HG03066 (cell line): ENCODE measurements at regions not wholly inside any gene's neighbourhood (a gene's known extent, or its start where the extent isn't known, plus 50 kb on each side); places are given as distances from the start of the nearest gene placed in this dataset.

Experiments used
- ATAC-seq: cut with Tn5 transposase; IDR thresholded peaks from one replicate; pipeline ENCODE4 v1.9.1; 2021; ENCODE audit warnings: low read depth; ENCODE audit not compliant: unreplicated experiment

DNA sequence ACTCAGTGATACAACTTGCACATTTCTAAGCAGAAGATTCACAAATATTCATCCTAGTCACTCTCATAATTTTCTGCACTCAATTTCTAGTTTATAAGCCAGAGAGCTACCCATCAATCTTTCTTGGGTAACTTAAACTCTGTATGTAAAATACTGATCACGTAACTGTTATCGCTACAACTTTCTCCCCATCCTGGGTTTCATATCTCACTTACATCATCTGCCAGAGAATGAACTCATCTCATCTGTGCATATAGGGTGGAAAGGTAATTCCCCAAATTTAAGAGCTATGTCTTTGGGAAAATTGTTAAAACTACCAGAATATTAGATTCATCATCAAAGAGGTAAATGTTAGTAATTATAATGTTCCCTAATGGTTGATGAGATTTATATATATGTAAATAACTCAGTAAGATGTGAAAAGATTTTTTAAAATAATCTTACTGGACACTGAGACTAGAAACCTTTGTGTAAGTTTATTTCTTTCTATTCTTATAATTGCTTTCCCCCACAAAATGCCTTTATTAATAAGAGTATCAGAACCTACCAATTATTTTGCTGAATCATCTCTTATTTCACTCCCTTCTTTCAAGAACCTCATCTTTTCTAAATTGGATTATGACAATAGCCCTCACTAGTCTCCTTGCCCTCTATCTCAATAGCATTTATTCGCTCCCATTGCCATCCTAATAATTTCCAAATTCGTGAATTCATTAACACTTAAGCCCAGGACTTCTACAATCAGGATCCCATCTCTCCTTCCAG lies 729.0 kb downstream of the EPHA4 start:
- no peak for ATAC-seq

DNA sequence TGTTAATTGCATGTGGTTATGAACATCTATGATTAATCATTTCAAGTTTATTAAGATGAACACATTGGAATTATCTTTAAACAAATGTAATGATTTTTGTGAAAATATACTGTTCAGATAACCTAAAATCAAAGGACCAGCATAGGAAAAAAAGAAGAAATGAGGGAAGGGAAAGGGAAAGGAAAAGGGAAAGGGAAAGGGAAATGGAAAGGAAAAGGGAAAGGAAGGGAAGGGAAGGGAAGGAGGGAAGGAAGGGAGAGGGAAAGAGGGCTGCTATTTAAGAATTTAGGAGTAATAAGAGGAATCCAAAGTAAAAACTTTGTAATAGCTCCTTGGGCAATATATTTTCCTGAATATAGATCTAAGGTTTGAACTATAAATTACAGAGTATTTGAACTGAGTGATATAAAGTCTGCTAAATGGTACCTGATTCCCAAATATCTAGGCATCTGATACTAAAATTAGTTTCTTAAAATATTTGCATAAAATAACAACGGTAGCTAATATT lies 726.3 kb downstream of the EPHA4 start:
- no peak for ATAC-seq

DNA sequence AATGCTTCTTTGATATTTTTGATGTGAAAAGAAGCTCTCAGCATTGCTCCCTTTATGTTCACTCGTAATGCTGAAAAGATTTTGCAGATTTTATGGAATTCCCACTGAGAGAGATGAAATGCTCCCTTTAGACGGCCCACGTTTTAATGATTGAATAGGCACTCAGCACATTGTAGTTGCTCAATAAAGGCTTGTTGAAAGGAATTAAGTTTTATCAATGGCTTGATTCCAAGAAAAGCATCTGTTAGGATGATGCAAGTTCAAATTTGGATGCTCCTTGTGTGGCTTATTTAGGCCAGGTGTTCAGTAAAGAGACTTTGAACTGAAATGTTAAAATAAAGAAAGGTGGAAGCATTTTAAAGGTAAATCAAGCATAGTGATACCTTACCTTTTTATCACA lies 725.1 kb downstream of the EPHA4 start:
- no peak for ATAC-seq

DNA sequence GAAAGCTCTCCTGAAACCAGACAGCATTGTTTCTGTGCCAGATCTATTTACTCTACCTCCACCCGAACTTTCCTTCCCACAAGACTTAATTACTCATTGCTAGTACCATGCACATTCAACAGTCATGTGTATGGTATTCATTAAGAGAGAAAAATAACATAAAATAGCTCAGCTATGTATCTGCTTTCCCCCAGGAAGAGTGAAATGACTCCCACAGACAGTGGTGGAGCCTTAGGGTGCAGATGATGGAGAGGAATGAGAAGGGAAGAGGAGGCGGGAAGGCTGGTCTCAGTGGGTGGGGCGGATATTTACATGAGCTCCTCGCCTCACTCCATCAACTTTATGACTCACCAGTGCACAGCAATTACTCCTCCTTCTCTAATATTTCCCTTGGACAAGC lies 724.5 kb downstream of the EPHA4 start:
- no peak for ATAC-seq

DNA sequence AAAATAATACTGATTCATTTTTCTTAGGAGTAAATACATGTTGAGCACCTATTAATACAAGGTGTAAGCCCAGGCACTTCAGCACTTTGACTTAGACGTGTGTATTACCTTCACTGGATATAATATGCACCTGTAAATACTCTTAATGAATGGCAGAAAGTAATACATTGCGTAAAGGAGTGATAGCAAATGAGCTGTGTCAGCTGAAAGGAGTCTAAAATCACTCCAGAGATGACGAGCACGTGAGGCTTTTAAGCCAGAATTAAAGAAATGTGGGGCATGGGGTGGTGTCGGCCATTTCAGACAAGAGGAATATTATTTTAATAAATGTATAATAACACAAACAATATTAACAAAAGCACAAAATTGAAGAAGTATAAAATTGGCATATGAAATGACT lies 722.7 kb downstream of the EPHA4 start:
- ATAC-seq, result no peak

DNA sequence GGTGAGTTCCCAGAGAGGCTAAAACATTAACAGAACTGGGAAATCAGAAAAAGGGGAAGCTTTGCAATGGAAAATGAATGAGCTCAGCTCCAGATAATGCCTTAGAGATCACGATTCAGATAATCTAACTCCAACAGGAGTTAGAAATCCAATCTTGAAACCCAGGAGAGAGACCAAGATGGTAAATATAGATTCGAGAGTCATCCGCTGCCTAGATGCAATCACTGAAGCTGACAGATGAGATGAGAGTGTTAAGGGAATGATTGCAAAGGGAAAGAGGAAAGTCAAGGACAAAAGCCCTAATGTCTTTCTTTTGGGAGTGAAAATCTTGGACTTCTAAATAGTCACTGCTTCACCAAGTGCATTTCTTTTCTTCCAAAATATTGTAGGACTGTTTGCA lies 722.0 kb downstream of the EPHA4 start:
- ATAC-seq, result no peak

DNA sequence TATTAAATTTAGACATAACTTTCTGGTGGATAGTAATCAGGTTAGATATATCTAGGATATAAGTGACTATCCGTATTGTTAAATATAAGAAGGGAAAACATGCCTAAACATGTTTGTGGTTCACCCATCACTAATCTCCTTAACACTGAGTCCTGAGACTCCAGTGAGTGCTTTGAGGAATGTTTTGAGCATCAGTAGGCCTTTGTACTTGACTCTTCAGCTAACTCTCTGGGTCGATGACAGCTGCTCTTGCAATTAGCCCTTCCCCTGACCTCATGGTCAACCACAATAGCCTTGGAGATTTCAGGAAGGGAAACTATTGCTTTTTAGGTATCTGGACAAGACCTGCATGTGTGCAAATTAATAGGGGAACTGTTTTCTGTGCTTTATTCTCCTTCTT lies 716.8 kb downstream of the EPHA4 start:
- ATAC-seq, result no peak

DNA sequence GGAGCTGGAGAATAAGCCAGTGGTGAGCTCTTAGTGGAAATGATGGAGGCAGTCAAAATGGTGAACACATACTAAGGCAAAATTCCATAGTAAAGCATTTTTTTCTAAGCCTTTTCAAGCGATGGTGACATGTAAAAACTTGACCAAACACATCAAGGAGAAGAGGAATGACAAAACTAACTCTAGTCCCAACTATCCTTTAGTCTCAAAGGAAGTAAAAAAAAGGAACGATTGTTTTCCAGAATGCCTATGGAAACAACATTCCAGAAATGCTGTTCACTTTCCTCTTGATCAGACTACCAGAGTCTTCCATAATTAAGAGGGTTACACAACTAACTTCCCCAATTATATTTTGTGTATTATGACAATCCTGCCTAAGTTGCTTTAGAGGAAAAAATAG lies 715.6 kb downstream of the EPHA4 start:
- ATAC-seq, result no peak

DNA sequence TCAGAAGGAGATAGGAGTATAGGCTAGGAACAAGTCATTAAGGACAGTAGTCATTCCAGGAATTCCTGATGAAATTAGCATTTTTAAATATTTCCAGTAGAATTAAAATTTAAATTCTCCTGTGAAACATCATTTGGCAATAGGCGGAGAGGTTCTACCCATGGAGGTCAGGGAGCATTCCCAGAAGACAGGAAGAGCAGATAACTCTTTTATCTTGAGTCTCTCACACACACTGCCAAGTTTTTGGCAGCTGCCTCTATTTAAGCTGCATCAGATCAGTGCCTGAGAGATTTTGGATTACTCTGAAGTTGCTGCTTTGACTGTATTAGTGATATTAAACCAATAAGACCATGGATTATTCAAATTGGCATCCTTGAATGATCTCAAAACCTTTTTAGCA lies 714.7 kb downstream of the EPHA4 start:
- ATAC-seq, result no peak

DNA sequence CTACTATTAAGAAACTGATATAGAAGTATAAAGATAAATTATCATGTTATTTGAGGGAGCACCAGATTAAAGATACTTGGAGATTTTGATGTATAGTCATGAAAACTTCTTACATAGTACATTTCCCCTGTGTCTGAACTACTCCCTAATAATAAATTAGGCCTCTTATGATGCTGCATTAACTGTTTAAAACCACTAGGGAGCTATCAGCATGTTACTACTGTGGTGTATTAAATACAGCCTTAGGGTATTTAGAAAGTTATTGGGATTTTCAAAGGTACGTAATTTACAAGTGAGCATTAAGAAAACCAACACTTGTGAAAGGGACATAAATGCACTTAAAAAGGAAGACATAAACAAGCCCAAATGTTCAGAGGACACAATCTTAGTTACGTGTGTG lies 714.0 kb downstream of the EPHA4 start:
- no peak for ATAC-seq

DNA sequence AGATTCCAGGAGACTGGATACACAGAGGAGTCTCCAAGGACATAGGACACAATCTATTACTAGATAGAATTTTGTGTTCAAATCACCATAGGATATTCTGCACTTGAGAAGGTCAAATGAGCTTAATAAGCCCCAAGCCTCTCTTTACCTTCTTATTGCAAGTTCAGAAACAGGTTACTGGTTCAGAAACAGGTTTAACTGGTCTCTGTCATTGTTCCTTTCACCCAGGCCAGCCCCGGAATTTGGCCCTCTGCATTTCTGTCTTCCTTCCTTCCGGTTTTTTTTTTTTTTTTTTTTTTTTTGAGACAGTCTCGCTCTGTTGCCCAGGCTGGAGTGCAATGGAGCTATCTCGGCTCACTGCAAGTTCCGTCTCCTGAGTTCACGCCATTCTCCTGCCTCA lies 700.2 kb downstream of the EPHA4 start:
- ATAC-seq, result no peak

DNA sequence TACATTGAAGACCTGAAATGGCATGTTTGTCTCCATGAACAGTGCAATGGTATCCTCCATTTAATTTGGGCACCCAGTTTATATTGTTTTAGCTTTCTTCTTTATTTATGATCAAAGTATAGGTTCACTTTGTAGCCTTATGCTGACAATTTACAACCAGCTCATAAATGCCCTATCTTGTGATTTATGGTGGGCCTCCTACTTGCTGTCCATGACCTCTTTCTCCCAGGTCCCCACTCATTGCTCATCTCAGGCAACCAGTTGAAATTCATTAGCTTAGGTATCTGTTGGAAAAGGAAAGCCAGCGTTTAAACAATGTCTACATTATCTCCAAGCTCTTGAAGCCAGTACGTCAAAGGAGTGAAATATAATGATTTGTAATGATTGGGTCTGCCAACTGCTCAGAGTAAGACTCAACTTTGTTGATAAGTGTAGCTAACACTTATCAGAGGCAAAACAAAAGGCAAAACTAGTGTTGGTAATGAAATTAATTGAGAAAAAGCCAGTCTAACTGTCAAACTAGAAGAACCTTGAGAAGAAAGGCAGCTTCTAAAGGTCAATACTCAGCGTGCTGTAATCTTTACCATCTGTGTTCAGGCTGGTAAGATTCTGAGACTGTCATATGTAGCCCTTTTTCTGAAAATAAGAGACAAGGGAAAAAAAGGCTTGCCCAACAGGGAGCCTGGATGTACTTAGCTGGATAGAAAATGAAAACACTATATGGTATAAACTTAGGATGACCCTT lies 695.9 kb downstream of the EPHA4 start:
- no peak for ATAC-seq

DNA sequence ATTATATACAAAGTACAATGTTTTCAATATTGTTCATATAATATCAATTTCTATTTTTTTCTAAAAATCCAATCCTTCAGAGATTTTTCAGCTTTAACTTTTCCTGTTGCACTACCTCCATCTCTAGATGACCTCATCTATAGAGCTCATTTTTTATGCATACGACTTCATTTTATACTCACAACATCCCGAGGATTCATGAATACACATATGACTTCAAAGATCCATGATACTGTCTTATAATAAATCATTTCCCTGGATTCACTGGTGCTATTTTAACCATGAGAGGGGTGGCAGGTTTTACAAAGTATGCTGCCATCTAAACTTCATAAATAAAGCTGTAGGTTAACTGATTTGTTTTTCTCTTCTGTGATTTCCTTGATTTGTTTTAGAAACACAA lies 694.6 kb downstream of the EPHA4 start:
- ATAC-seq, result no peak

DNA sequence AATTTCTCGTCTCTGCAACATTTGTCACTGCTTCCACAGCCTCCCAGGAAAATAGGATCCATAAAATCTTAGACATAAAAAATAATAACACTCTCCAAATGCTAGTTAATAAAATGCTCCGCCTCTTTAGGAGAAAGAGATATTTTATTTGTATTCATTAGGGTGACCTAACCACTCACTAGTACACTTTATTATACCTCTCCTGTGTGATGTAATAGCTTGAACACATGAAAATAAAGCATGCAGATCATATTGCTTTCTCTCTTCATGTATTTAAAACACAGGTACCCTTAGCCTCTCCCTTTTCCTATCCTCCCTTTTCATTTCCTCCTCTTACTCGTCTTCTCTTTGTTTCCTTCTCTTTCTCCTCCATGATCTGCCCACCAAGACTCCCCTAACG lies 694.2 kb downstream of the EPHA4 start:
- no peak for ATAC-seq

DNA sequence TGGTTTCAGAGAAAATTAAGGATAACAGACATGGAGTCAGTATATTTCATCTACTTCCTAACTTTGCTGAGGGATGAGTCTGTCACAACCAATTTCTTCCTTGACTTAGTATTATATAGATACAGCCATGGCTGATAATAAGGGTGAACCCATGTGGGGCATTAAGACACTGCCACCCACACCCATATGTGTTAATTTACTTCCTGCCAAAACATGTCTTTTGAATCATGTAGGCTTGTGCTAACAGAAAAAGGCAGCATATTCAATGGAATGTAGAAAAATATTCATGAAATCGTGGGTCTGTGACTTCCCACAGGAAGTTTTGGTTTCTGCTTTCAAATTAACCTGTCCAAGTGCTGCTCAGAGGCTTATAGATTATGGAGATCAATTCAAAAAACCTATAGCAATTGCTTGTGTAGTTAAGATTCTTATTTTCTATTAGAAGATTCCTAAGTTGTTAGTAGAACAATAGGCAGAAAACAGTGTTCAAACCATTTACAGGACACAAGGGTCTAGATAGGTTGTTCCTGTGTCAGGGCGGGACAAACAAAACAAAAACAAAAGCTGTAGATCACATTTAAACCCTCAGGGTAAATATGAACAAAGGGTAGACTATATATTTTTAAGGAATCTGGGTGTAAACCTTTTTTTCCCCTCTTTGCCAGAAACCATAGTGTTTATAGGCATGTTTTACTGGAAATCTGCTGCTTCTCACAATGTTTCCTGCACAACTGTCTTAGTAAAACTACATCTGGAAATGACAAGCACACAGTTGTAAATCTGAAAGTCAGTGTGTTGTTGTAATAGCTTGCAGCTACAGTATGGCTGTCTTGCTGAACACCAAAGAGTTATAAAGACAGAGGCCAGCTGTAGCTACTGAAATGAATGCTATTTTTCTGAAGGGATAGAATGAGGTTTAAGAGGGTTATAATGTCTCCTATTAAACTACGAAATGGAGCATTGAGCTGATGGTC lies 691.2 kb downstream of the EPHA4 start:
- ATAC-seq, result no peak

DNA sequence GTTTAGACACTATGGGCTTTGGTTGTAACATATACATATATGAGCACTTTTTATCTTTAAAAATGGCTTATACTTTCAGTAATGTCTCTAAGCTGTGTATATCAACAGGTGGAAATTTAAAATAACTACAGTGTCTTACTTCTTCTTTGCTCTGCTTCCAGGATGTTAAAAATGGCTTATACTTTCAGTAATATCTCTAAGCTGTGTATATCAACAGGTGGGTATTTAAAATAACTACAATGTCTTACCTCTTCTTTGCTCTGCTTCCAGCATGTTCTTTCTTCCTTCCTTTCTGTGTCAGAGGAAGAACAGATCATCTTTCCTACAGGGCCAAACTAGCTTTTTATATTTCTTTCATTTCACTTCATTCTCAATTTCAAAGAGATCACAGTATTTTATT lies 689.6 kb downstream of the EPHA4 start:
- ATAC-seq, result no peak

DNA sequence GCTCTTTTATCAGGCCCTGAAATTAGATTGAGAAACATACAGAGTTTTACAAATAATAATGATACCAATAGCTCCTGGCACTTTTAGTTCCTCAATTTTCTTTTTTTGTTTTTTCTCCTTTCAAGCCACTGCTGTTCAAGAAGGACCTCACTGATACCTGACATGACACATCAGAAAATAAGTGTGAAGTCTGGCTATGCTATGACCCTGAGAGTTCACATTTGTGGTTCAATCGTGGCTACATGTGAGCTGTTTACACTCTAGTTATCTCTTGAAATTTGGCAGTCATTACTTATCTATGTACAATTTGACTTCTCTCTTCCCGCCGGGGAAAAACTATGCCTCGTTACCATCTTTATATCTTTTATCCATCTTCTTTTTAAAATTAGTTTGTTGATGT lies 686.5 kb downstream of the EPHA4 start:
- ATAC-seq, result no peak

DNA sequence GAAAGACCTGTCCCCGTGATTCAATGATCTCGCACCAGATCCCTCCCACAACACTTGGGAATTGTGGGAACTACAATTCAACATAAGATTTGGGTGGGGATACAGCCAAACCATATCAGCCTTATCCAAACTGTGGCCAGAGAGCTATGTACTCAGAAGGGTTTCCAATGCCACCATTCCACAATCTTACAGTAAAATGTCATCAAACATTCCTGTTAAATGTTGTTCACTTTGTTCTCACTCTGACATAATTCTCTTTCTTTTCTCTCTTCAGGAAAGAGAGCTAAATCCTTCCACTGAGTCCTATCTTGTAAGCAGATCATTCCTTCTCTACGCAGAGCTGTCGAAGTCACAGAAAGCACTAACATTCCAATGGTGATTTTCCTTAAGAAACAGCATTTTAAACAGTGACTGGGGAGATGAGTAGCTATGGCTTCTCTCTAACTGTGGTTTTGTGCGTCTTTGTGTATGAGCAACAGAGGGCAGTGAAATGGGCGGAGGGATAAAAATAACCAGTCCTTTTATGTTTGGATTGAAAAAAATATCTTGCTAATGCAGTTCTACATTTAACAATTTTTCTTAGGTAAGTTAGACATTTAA lies 684.7 kb downstream of the EPHA4 start:
- ATAC-seq, result no peak

DNA sequence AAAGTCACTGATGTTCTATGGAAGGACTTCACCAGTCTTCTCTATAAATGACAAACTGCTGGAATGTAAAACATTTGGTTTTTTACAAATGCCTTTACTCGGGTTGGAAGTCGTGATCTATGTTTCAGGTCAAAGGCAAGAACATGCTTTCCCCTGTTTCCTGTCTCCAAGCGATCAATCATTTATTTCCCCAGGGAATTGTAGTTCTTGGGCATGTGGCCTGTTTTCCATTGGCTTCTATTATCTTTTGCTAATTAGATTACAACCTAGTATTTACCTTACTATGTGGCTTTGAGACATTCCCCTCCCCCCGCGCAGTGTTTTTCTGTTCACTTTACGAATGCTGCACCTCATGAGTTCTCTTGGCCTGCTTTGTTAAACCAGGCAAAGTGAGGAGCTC lies 684.2 kb downstream of the EPHA4 start:
- ATAC-seq, result no peak

DNA sequence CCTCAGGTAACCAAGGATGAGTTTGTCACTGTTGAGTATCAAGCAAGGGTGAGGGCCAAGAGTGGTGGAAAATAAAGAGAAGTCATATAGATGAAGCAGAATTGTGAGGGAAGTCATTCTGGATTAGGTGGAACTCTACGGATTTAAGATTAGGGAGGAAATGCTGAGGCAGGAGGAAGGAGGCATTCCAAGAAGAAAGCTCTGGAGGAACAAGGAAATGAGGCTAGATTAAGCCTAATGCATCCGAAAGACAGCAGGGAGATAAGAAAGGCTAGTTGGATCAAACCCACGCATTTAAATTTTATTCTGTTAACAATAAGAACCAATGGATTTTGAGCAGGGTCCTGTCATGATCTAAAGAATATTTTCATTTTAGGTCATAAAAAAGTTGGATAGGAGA lies 681.2 kb downstream of the EPHA4 start:
- ATAC-seq, result no peak

DNA sequence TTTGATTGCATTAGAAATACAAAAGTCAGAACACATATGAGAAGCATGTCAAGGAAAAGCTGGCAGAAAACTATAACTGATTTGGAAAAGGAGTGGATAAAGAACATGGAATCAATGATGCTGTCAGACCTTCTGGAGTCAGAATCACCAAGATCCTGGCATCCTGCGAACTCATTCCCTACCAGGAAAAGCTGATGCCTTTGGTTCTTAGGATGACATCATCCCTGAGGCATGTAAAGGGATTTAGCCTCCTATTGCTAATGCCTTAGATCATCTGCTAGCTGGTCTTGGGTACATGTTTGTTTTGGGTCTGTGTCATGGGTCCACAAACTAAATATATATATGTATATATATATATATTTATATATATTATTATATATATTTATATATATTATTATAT lies 680.7 kb downstream of the EPHA4 start:
- ATAC-seq, result no peak
